LNCAP (cell line): ENCODE measurements at regions not wholly inside any gene's neighbourhood (a gene's known extent, or its start where the extent isn't known, plus 50 kb on each side); places are given as distances from the start of the nearest gene placed in this dataset.

Source experiments
- TF ChIP-seq, protein P1 (sequence below): fragments of 450-650 bp; IDR thresholded peaks from 2 replicates; pipeline ENCODE4 v1.5.1; 2017; ENCODE audit warnings: mild to moderate bottlenecking

DNA sequence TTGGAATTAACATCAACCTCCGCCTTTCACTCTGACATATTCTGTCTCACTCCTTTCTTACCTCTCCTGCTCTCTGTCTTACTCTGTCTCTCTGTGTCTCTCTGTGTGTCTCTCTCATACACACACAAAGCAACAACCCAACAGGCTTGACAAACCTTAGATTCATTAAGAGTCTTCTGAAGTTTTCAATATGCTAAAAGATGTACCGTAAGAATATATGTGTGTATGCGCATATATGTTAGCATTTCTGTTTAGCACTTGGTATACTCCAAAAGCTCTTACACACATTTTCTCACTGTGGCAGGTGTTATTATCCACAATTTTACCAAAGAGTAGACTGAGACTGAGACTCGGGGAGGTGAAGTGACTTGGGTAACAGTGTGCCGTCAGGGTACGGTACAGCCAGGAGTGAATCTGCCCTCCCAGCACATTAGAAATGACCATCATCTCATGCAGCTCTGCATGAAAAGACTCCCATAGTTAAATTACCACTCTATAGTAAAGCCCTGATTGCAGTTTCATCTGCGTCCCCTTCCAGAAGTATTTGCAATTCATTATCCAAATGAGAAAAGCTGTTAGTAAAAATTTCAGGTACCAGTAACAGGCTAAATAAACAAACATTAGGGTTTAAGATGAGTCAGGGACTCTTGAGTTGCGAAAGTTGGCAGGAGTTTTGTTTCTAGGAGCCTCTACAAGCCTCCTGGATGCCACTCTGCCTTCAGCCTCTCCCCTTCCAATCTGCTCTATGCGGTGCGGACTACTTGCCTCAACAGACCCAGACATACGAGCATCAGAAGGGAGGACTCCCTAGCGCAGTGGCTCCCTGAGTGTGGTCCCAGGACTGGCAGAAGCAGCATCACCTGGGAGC, 195.2 kb upstream of the TMEM45B start:
- TF ChIP-seq, protein P1, sequence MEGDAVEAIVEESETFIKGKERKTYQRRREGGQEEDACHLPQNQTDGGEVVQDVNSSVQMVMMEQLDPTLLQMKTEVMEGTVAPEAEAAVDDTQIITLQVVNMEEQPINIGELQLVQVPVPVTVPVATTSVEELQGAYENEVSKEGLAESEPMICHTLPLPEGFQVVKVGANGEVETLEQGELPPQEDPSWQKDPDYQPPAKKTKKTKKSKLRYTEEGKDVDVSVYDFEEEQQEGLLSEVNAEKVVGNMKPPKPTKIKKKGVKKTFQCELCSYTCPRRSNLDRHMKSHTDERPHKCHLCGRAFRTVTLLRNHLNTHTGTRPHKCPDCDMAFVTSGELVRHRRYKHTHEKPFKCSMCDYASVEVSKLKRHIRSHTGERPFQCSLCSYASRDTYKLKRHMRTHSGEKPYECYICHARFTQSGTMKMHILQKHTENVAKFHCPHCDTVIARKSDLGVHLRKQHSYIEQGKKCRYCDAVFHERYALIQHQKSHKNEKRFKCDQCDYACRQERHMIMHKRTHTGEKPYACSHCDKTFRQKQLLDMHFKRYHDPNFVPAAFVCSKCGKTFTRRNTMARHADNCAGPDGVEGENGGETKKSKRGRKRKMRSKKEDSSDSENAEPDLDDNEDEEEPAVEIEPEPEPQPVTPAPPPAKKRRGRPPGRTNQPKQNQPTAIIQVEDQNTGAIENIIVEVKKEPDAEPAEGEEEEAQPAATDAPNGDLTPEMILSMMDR = no peak

DNA sequence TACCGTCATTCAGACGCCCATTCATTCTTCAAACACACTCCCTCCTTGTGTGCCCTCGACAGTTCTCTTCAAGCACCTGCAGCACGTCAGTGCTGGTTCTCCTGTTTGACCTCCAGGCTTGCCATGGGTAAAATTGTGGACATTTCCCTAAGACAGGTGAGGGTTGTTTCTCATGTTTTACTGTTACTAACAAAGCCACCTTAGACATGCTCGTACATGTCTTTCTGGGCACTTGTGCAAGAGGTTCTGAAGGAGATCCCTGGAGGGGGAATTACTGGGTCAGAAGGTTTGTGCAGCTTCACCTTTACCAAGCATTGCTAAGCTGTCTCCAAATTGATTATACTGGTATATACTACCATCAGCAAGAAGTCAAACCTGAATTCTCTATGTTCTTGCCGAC, 189.7 kb upstream of the TMEM45B start:
- TF ChIP-seq, protein P1 = no peak

DNA sequence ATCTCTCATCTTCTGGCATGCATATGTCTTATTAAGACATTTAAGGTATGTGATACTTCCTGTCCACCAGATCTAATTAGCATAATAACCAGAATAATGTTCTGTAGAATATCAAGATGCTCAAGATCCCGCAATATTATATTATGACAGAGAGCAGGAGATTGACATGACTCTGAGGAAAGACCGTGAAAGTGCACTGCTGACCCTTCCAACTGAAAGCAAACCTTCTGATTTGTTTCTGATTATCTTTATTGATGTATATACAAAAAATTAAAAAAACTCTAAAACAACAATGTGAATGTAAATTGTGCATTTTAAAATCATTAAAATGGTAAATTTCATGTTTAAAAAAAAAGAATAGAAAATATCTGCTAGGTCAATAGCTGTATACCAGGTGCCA, 184.4 kb upstream of the TMEM45B start:
- TF ChIP-seq, protein P1 = no peak

DNA sequence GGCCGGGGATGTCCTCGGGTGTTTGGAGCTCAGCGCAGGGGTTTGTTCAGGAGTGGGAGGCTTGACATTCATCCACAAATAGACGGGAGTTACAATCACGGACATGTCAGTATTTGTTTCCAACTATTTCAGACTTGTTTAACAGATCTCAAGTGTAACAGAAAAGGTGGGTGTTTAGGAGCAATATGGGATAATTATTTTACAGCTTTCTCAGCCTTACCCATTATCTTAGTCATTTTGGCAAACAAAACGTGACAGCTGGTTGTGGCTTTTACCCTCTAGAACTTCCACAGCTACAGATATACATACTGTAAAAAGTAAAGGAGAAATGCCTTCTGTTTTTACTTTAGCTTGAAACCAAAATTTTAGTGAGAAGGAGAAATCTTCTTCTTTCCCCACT, 178.7 kb upstream of the TMEM45B start:
- TF ChIP-seq, protein P1 = no peak

DNA sequence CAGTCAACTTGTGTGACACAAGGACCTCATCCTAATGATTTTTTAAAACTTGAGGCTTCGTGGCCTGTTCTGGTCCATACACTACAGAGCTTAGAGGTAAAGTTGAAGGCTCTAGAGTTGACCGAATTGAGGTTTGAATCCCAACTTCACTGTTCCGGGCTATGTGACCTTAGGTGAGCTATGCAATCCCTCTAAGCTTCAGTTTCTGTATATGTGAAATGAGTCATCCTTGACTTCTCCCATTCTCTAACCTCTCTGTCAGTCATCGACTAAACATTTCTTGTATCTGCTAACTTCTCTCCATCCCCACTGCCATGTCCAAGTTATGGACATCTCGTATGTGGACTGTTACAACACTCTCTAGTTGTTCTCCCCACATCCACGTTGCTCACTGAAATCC, 178.2 kb upstream of the TMEM45B start:
- TF ChIP-seq, protein P1 = no peak

DNA sequence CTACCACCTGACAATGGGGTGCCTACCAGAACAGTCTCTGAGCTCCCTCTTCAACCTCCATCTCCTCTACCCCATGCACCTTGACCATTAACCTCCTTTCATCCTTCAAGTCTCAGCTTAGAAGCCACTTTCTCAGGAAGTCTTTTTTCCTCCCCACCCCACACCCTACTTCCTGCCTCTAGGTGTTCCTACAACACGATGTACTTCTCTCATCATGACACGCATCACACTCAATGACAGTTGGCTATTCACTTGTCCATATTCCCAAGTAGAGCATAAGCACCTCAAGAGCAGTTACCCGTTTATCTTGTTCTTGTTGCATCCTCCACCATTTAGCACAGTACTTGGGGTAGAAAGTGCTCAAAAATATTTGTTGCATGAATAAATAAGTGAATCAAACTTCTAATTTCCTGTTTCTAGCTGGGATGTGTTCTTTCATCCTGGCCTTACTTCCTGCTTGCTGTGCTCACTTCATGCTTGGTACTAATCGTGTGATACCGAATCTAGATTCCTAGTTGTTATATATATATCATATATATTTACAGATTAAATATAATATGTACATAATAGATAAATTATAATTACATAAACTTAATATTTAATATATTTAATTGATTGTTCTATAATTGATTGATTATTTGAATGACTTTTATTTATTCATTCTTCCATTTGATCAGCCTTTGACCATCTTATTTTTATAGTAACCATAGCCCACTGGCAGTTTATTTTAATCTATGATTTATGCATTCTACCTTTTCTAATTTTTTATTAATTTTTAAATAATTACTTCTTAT, 177.5 kb upstream of the TMEM45B start:
- TF ChIP-seq, protein P1 = no peak

DNA sequence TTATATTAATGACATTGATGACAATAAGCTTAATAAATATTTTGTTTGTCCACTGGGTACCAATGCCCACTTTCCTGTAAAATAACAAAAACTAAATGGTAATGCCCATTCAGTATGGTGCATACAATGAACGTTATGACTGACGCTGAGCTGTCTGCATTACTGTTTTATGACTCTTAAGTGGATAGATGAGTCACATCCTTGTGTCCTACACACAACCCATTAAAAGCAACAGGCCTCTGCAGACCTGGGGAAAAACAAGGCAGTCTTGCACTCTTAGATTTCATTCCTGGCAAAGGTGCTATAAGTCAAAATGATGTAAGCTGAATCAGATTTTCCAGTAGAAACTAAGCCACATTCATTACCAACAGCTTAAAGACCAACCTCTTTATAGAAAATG, 176.3 kb upstream of the TMEM45B start:
- TF ChIP-seq, protein P1 = no peak
